ENCODE measurements at regions not wholly inside any gene's neighbourhood (a gene's known extent, or its start where the extent isn't known, plus 50 kb on each side); places are given as distances from the start of the nearest gene placed in this dataset.

DNA sequence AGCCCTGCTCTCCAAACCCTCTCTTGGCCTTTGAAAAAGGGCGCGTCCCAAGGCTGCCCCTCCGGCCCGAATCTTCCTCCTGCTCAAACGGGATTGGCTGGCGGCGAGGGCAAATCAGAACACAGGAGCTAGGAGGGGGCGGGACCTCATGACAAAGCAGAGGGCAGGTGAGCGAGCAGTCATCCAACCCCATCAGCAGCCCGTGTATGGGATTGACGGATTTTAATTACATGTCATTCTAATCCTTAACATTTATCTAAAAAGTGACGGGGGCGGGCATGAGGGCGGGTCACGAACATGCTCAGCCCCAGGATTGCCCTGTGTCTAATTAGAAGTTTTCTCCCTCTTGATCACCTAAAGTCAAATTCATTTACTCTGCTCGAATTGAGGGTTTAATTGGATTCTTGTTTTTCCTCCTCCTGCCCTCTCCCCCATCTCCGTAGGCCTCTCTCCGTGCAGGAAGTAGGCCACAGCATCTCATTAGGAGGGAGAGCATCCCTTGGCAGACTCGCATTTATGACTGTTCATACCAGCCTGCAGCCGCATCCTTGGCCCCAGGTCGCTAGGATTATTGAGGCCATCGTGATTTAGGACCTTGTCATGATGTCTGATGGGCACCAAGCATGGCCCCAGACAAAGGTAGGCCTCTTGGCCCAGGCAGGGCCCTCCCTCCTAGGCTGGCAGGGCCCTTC is 147.1 kb downstream of the CHST1 start:
- Histone ChIP-seq H3K36me3 (ENCODE audit: control insufficient read depth in 1 of 2, insufficient read depth in 2 of 2, low read length in 1 of 2) (no peaks in the 10 kb centered on the region), H3K27me3 (ENCODE audit: control insufficient read depth in 1 of 2, insufficient read depth in 2 of 2, low read length in 1 of 2) (no peaks in the 10 kb centered on the region), H3K4me1 (ENCODE audit: control insufficient read depth in 1 of 2, insufficient read depth in 2 of 2, low read length in 2 of 2) (no peaks in the 10 kb centered on the region), H3K27ac (ENCODE audit: low read depth in 1 of 2, low read length in 2 of 2) (no peak overlapping the region), H3K9me3 (ENCODE audit: control insufficient read depth, low read length) (no peaks in the 10 kb centered on the region), H3K4me3 (ENCODE audit: low read length in 2 of 2) (no peak overlapping the region)
- ATAC-seq (ENCODE audit: low FRiP score) (no peak), DNase-seq (no peak)
- intact Hi-C loops (cut with DNase I): no loop called here
- 93% methylated on average over 22 of the region's 22 CpGs for WGBS, 2 donors

GRCh38 chr11:45517171-45517770 is 148.2 kb downstream of the CHST1 start:
- H3K9me3 ChIP-seq (ENCODE audit: control insufficient read depth, low read length): no peaks in the 10 kb centered on the region
- no peaks in the 10 kb centered on the region for H3K4me1 ChIP-seq (ENCODE audit: control insufficient read depth in 1 of 2, insufficient read depth in 2 of 2, low read length in 2 of 2)
- WGBS, 2 donors: 95 to 96% methylated on average over 11 of the region's 11 CpGs
- H3K4me3 ChIP-seq (ENCODE audit: low read length in 2 of 2): no peak overlapping the region
- H3K36me3 ChIP-seq (ENCODE audit: control insufficient read depth in 1 of 2, insufficient read depth in 2 of 2, low read length in 1 of 2): no peaks in the 10 kb centered on the region
- DNase-seq: no peak
- ATAC-seq (ENCODE audit: low FRiP score): no peak
- H3K27me3 ChIP-seq (ENCODE audit: control insufficient read depth in 1 of 2, insufficient read depth in 2 of 2, low read length in 1 of 2): no peaks in the 10 kb centered on the region
- no peak overlapping the region for H3K27ac ChIP-seq (ENCODE audit: low read depth in 1 of 2, low read length in 2 of 2)
- intact Hi-C loops (cut with DNase I): no loop called here

DNA sequence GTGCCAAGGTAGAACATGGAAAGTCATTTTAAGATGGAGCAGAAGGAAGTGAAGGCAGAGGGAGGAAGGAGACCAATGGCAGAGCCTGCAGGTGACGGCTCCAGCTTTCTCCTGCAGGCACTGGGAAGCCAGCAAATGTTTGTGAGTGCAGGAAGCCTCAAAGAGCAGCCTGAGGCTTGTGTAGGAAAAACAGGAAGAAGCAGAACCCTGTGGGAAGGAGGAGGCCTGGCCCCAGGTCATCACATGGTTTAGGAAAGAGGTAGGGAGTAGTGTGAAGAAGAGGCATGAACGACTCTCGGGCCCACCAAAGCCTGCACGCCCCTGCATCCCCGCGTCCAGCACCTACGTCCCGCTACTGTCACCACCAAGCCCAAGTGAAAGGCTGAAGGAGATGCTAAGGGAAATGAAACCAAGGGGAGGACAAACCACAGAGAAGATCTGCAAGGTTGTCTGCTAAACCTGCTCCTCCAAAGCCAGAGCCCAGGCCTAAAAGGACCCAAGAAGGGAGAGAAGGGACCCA is 151.5 kb downstream of the CHST1 start:
- intact Hi-C loops (cut with DNase I): no loop called here
- no peaks in the 10 kb centered on the region for H3K36me3 ChIP-seq (ENCODE audit: control insufficient read depth in 1 of 2, insufficient read depth in 2 of 2, low read length in 1 of 2)
- ATAC-seq (ENCODE audit: low FRiP score) (no peak), DNase-seq (no peak)
- H3K9me3 ChIP-seq (ENCODE audit: control insufficient read depth, low read length): no peaks in the 10 kb centered on the region
- H3K4me3 ChIP-seq (ENCODE audit: low read length in 2 of 2): no peak overlapping the region
- 91 to 95% methylated on average over 8 of the region's 8 CpGs for WGBS, 2 donors
- H3K4me1 ChIP-seq (ENCODE audit: control insufficient read depth in 1 of 2, insufficient read depth in 2 of 2, low read length in 2 of 2): no peaks in the 10 kb centered on the region
- H3K27ac ChIP-seq (ENCODE audit: low read depth in 1 of 2, low read length in 2 of 2): no peak overlapping the region
- H3K27me3 ChIP-seq (ENCODE audit: control insufficient read depth in 1 of 2, insufficient read depth in 2 of 2, low read length in 1 of 2): no peaks in the 10 kb centered on the region

DNA sequence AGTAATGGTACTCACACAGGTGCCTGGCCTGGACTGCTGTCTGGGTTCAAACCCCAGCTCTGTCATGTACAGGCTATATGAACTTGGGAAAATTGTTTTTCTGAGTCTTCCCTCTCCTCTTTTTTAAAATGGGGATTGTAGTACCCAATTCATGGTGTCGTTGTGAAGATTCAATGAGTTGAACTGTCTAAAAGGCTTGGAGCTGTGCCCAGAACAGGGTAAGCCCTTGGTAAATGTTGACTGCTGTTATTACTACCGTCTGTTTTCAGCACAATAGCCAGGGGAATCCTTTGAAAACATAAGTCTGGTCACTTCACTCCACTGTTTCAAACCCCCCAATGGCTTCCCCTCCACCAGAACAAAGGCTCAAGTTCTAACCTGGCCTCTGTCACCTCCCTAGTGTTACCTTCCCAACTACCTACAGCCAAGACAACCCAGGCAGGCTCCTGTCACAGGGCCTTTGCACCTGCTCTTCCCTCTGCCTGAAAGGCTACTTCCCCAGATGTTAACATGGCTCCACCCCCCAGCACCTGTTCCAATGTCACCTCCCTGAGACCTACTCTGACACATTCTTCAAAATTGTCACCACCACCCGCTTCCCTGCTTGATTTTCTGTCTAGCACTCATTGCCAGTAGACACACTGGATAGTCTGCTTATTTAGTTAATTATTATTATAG is 152.8 kb downstream of the CHST1 start:
- no peak overlapping the region for H3K4me3 ChIP-seq (ENCODE audit: low read length in 2 of 2)
- 70 to 85% methylated on average over 3 of the region's 3 CpGs for WGBS, 2 donors

GRCh38 chr11:45511566-45511965 is 153.9 kb downstream of the CHST1 start:
- intact Hi-C loops (cut with DNase I): no loop called here
- no peaks in the 10 kb centered on the region for H3K9me3 ChIP-seq (ENCODE audit: control insufficient read depth, low read length)

More for the DNA sequence above, 152.8 kb downstream of the CHST1 start:
- H3K9me3 ChIP-seq (ENCODE audit: control insufficient read depth, low read length): no peaks in the 10 kb centered on the region
- H3K27me3 ChIP-seq (ENCODE audit: control insufficient read depth in 1 of 2, insufficient read depth in 2 of 2, low read length in 1 of 2): no peaks in the 10 kb centered on the region
- no peak overlapping the region for H3K27ac ChIP-seq (ENCODE audit: low read depth in 1 of 2, low read length in 2 of 2)
- ATAC-seq (ENCODE audit: low FRiP score) (no peak), DNase-seq (no peak)
- no peaks in the 10 kb centered on the region for H3K4me1 ChIP-seq (ENCODE audit: control insufficient read depth in 1 of 2, insufficient read depth in 2 of 2, low read length in 2 of 2)
- intact Hi-C loops (cut with DNase I): no loop called here
- no peaks in the 10 kb centered on the region for H3K36me3 ChIP-seq (ENCODE audit: control insufficient read depth in 1 of 2, insufficient read depth in 2 of 2, low read length in 1 of 2)

DNA sequence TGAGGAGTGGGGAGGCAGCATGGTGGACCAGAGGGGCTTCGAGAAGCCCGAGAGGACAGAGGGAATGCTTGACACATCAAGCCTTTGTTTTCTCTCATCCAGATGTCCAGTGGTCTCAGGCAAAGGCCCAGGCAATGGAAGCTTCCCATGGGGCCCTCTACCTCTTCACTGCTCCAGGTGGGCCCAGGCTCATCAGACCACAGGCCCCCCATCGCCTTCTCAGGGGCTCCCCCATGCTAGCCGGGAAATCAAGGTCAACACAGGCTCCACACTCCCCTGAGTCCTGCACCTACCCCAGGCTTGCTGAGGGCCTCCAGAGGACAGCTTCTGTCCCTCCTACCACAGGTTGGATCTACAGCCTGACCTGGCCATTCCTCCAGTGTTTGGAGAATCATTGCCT is 157.5 kb downstream of the CHST1 start:
- no peaks in the 10 kb centered on the region for H3K4me1 ChIP-seq (ENCODE audit: control insufficient read depth in 1 of 2, insufficient read depth in 2 of 2, low read length in 2 of 2)
- ATAC-seq (ENCODE audit: low FRiP score): no peak
- no peak for DNase-seq
- H3K4me3 ChIP-seq (ENCODE audit: low read length in 2 of 2): no peak overlapping the region
- H3K27ac ChIP-seq (ENCODE audit: low read depth in 1 of 2, low read length in 2 of 2): no peak overlapping the region
- WGBS, 2 donors: 79 to 96% methylated on average over 4 of the region's 4 CpGs
- intact Hi-C loops (cut with DNase I): no loop called here
- no peaks in the 10 kb centered on the region for H3K36me3 ChIP-seq (ENCODE audit: control insufficient read depth in 1 of 2, insufficient read depth in 2 of 2, low read length in 1 of 2)
- H3K9me3 ChIP-seq (ENCODE audit: control insufficient read depth, low read length): no peaks in the 10 kb centered on the region
- no peaks in the 10 kb centered on the region for H3K27me3 ChIP-seq (ENCODE audit: control insufficient read depth in 1 of 2, insufficient read depth in 2 of 2, low read length in 1 of 2)

More at GRCh38 chr11:45511566-45511965, 153.9 kb downstream of the CHST1 start:
- no peak for ATAC-seq (ENCODE audit: low FRiP score)
- no peak for DNase-seq
- H3K4me3 ChIP-seq (ENCODE audit: low read length in 2 of 2): no peak overlapping the region
- no peaks in the 10 kb centered on the region for H3K36me3 ChIP-seq (ENCODE audit: control insufficient read depth in 1 of 2, insufficient read depth in 2 of 2, low read length in 1 of 2)
- no peaks in the 10 kb centered on the region for H3K27me3 ChIP-seq (ENCODE audit: control insufficient read depth in 1 of 2, insufficient read depth in 2 of 2, low read length in 1 of 2)
- no peak overlapping the region for H3K27ac ChIP-seq (ENCODE audit: low read depth in 1 of 2, low read length in 2 of 2)
- H3K4me1 ChIP-seq (ENCODE audit: control insufficient read depth in 1 of 2, insufficient read depth in 2 of 2, low read length in 2 of 2): no peaks in the 10 kb centered on the region
- WGBS, 2 donors: 88 to 92% methylated on average over 9 of the region's 9 CpGs

GRCh38 chr11:45503311-45503710 is 162.1 kb downstream of the CHST1 start:
- Histone ChIP-seq H3K4me1 (ENCODE audit: control insufficient read depth in 1 of 2, insufficient read depth in 2 of 2, low read length in 2 of 2) (no peaks in the 10 kb centered on the region), H3K9me3 (ENCODE audit: control insufficient read depth, low read length) (no peaks in the 10 kb centered on the region), H3K27me3 (ENCODE audit: control insufficient read depth in 1 of 2, insufficient read depth in 2 of 2, low read length in 1 of 2) (no peaks in the 10 kb centered on the region), H3K27ac (ENCODE audit: low read depth in 1 of 2, low read length in 2 of 2) (no peak overlapping the region), H3K4me3 (ENCODE audit: low read length in 2 of 2) (no peak overlapping the region), H3K36me3 (ENCODE audit: control insufficient read depth in 1 of 2, insufficient read depth in 2 of 2, low read length in 1 of 2) (no peaks in the 10 kb centered on the region)
- intact Hi-C loops (cut with DNase I): no loop called here
- ATAC-seq (ENCODE audit: low FRiP score) (no peak), DNase-seq (no peak)
- 95 to 98% methylated on average over 4 of the region's 4 CpGs for WGBS, 2 donors

- DNase-seq (no peak), ATAC-seq (ENCODE audit: low FRiP score) (no peak)
- no peaks in the 10 kb centered on the region for H3K27me3 ChIP-seq (ENCODE audit: control insufficient read depth in 1 of 2, insufficient read depth in 2 of 2, low read length in 1 of 2)
- H3K4me3 ChIP-seq (ENCODE audit: low read length in 2 of 2): no peak overlapping the region
- H3K9me3 ChIP-seq (ENCODE audit: control insufficient read depth, low read length): no peaks in the 10 kb centered on the region
- no peak overlapping the region for H3K27ac ChIP-seq (ENCODE audit: low read depth in 1 of 2, low read length in 2 of 2)
- H3K4me1 ChIP-seq (ENCODE audit: control insufficient read depth in 1 of 2, insufficient read depth in 2 of 2, low read length in 2 of 2): no peaks in the 10 kb centered on the region
- no peaks in the 10 kb centered on the region for H3K36me3 ChIP-seq (ENCODE audit: control insufficient read depth in 1 of 2, insufficient read depth in 2 of 2, low read length in 1 of 2)
- intact Hi-C loops (cut with DNase I): no loop called here
- 35 to 60% methylated on average over 5 of the region's 5 CpGs for WGBS, 2 donors
Measured at GRCh38 chr11:45502226-45502545, 163.2 kb downstream of the CHST1 start.

Measured in aorta (tissue), 5 donors.